GM20000 (cell line): ENCODE measurements at regions not wholly inside any gene's neighbourhood (a gene's known extent, or its start where the extent isn't known, plus 50 kb on each side); places are given as distances from the start of the nearest gene placed in this dataset.

Source experiments
- DNase-seq: peaks from one replicate; pipeline ENCODE4 v3.0.0; 2012; ENCODE audit warnings: low spot score
- CTCF ChIP-seq: IDR thresholded peaks from 2 replicates; pipeline ENCODE4 v1.5.1; 2012; ENCODE audit warnings: mild to moderate bottlenecking, control low read depth; ENCODE audit errors: extremely low read depth, missing control alignments

- no peak for TF ChIP-seq CTCF
- no peak for DNase-seq
Measured at GRCh38 chr1:82171955-82172354, 371.2 kb downstream of the ADGRL2 start.

GRCh38 chr1:82168482-82168881 is 367.7 kb downstream of the ADGRL2 start:
- no peak for DNase-seq
- TF ChIP-seq CTCF, result no peak

GRCh38 chr1:82165304-82165703 is 364.6 kb downstream of the ADGRL2 start:
- no peak for DNase-seq
- TF ChIP-seq CTCF, result no peak

GRCh38 chr1:82162486-82163420 is 362.0 kb downstream of the ADGRL2 start:
- no peak for DNase-seq
- TF ChIP-seq CTCF, result no peak

GRCh38 chr1:82161700-82162141 is 361.0 kb downstream of the ADGRL2 start:
- no peak for DNase-seq
- no peak for TF ChIP-seq CTCF

GRCh38 chr1:82160903-82161302 is 360.2 kb downstream of the ADGRL2 start:
- DNase-seq, result no peak
- no peak for TF ChIP-seq CTCF

GRCh38 chr1:82160036-82160435 is 359.3 kb downstream of the ADGRL2 start:
- TF ChIP-seq CTCF, result no peak
- DNase-seq, result no peak
